Ovary (tissue), 7 donors: ENCODE measurements at regions not wholly inside any gene's neighbourhood (a gene's known extent, or its start where the extent isn't known, plus 50 kb on each side); places are given as distances from the start of the nearest gene placed in this dataset.

ENCODE experiments used
- DNase-seq, 5 donors: peaks; one replicate each; pipeline ENCODE4 v3.0.0-alpha.2; 2019 to 2020
- H3K27ac ChIP-seq, 2 donors: fragments of 200-600 bp; one replicate each; pipeline versions ENCODE4 v1.5.1 to v1.8.0; 2019 to 2022
- H3K27me3 ChIP-seq: fragments of 200-600 bp; one replicate; pipeline ENCODE4 v1.8.0; 2022
- H3K36me3 ChIP-seq: fragments of 200-600 bp; sonication (generic); one replicate; pipeline ENCODE4 v1.5.1; 2019
- H3K4me1 ChIP-seq: one replicate; pipeline ENCODE4 v1.8.1; 2013; ENCODE audit warnings: mild to moderate bottlenecking, moderate library complexity; ENCODE audit not compliant: insufficient read depth
- H3K4me3 ChIP-seq: fragments of 200-600 bp; sonication (generic); one replicate; pipeline ENCODE4 v1.5.1; 2017
- H3K9me3 ChIP-seq, 2 donors: fragments of 200-600 bp in 1 of 2; sonication (generic) in 1 of 2; one replicate each; pipeline versions ENCODE4 v1.5.1 to v1.8.1; 2013 to 2019; ENCODE audit warnings: mild to moderate bottlenecking in 1 of 2, moderate library complexity in 1 of 2
- CTCF ChIP-seq, 3 donors: fragments of 450-650 bp in 2 of 3; fragments of 200-600 bp in 1 of 3; IDR thresholded peaks; one replicate each; pipeline versions ENCODE4 v1.5.1 to v1.8.0; 2016 to 2022; ENCODE audit warnings: antibody characterized with exemption in 3 of 3, mild to moderate bottlenecking in 1 of 3
- EP300 ChIP-seq: sonication (generic); formaldehyde crosslinking; IDR thresholded peaks from one replicate; pipeline ENCODE4 v1.6.1; 2017; ENCODE audit warnings: antibody characterized with exemption
- POLR2A ChIP-seq: fragments of 450-650 bp; IDR thresholded peaks from one replicate; pipeline ENCODE4 v1.6.1; 2017; ENCODE audit warnings: antibody characterized with exemption, mild to moderate bottlenecking, moderate library complexity
- WGBS, 3 donors: extraction: QIAGEN DNeasy Blood & Tissue Kit in 1 of 3; methylation state at CpG; one replicate each; pipeline versions ENCODE4 v1.1.5 to v1.1.7; 2013 to 2017; 5-methylcytosine and 5-hydroxymethylcytosine counted together
- intact Hi-C, 4 donors: fragments of 100-400 bp; cut with DNase I; formaldehyde crosslinking; loops; one replicate each; pipeline versions ENCODE4 v1.11.0 to v1.15.1; 2022 to 2023
- donor health status: DM: no; HTN: no; CAD: no; lungs with moderate emphysema.
- donor health status: DM: no; HTN: no; CAD: no.
- donor health status: Bipolar disorder and iron deficiency.
- donor health status: DM: no; HTN: no; CAD: no.
- donor health status: DM: yes; HTN: yes; CAD: no.

GRCh38 chr5:129852747-129853352 lies 51.4 kb upstream of the CHSY3 start:
- 31 to 37% (median 35%) methylated on average over 6 of the region's 6 CpGs for WGBS, 3 donors
- DNase-seq: peak; percentile 28 to 64 (median 57)
- H3K36me3 ChIP-seq: no peaks in the 10 kb centered on the region
- H3K27ac ChIP-seq: no peak overlapping the region
- H3K9me3 ChIP-seq: no peaks in the 10 kb centered on the region
- no peak for TF ChIP-seq EP300
- TF ChIP-seq CTCF (IDR thresholded peaks at IDR 0.05): peak in 1 of 3 donors; percentile 39
- no peak for TF ChIP-seq POLR2A
- H3K4me3 ChIP-seq: no peak overlapping the region
- no peaks in the 10 kb centered on the region for H3K27me3 ChIP-seq
- intact Hi-C loops: no loop called here
- H3K4me1 ChIP-seq: no peaks in the 10 kb centered on the region

- 19 to 32% (median 27%) methylated on average over 5 of the region's 5 CpGs for WGBS, 3 donors
- Histone ChIP-seq H3K9me3 (no peaks in the 10 kb centered on the region), H3K27ac (no peak overlapping the region), H3K4me3 (no peak overlapping the region), H3K27me3 (no peaks in the 10 kb centered on the region), H3K4me1 (no peaks in the 10 kb centered on the region), H3K36me3 (no peaks in the 10 kb centered on the region)
- no peak for DNase-seq
- intact Hi-C loops: no loop called here
- TF ChIP-seq CTCF (IDR thresholded peaks at IDR 0.05) (no peak), POLR2A (no peak), EP300 (no peak)
These were observed 50.7 kb upstream of the CHSY3 start for GRCh38 chr5:129853588-129853987.
